DND-41 (cell line): ENCODE measurements at regions not wholly inside any gene's neighbourhood (a gene's known extent, or its start where the extent isn't known, plus 50 kb on each side); places are given as distances from the start of the nearest gene placed in this dataset.

ENCODE experiments used
- ATAC-seq: fragments of 200-7000 bp; cut with Tn5 transposase; 3 replicates; pipeline ENCODE4 v1.9.1; 2021; ENCODE audit warnings: low read depth; ENCODE audit not compliant: insufficient read depth
- DNase-seq: peaks from one replicate; pipeline ENCODE4 v3.0.0-alpha.2; 2020
- H2AFZ ChIP-seq: 2 replicates; pipeline ENCODE4 v1.6.0; 2012; ENCODE audit warnings: low read depth, low read length
- H3K27ac ChIP-seq: 2 replicates; pipeline ENCODE4 v1.5.1; 2012; ENCODE audit warnings: low read length, inconsistent platforms
- H3K27me3 ChIP-seq: fragments of 200-600 bp; sonication (generic); 2 replicates; pipeline ENCODE4 v1.6.0; 2012; ENCODE audit warnings: low read length, mild to moderate bottlenecking, inconsistent platforms; ENCODE audit not compliant: insufficient read depth, poor library complexity
- H3K36me3 ChIP-seq: 2 replicates; pipeline ENCODE4 v1.5.1; 2012; ENCODE audit warnings: low read length, inconsistent platforms; ENCODE audit not compliant: insufficient read depth
- H3K4me1 ChIP-seq: 2 replicates; pipeline ENCODE4 v1.5.1; 2012; ENCODE audit warnings: mild to moderate bottlenecking, low read length; ENCODE audit not compliant: insufficient read depth
- H3K4me2 ChIP-seq: 2 replicates; pipeline ENCODE4 v1.6.0; 2012; ENCODE audit warnings: mild to moderate bottlenecking, moderate library complexity, low read length, inconsistent platforms; ENCODE audit not compliant: insufficient read depth
- H3K4me3 ChIP-seq, 2 experiments: fragments of 200-600 bp in 1 of 2; shearing (Covaris generic) in 1 of 2; 2 replicates each; pipeline ENCODE4 v1.5.1; 2012 to 2016; ENCODE audit warnings: inconsistent platforms in 2 of 2, low read length in 2 of 2, mild to moderate bottlenecking in 2 of 2, low read depth in 1 of 2, moderate library complexity in 1 of 2
- H3K79me2 ChIP-seq: 2 replicates; pipeline ENCODE4 v1.6.0; 2012; ENCODE audit warnings: low read length, inconsistent platforms; ENCODE audit not compliant: insufficient read depth
- H3K9ac ChIP-seq: 2 replicates; pipeline ENCODE4 v1.6.0; 2012; ENCODE audit warnings: low read depth, mild to moderate bottlenecking, inconsistent platforms, low read length, moderate library complexity
- H3K9me3 ChIP-seq: 2 replicates; pipeline ENCODE4 v1.5.1; 2012; ENCODE audit warnings: low read length, moderate library complexity, mild to moderate bottlenecking, inconsistent platforms; ENCODE audit not compliant: insufficient read depth, severe bottlenecking
- H4K20me1 ChIP-seq: 2 replicates; pipeline ENCODE4 v1.6.0; 2012; ENCODE audit warnings: low read length; ENCODE audit not compliant: insufficient read depth
- CTCF ChIP-seq: IDR thresholded peaks from 2 replicates; pipeline ENCODE4 v1.5.1; 2012; ENCODE audit warnings: borderline replicate concordance, low read length, moderate library complexity, mild to moderate bottlenecking; ENCODE audit not compliant: poor library complexity, severe bottlenecking; ENCODE audit errors: extremely low read depth
- EZH2 ChIP-seq: IDR thresholded peaks from 3 replicates; pipeline ENCODE4 v1.6.1; 2012; ENCODE audit warnings: borderline replicate concordance, low read depth, mild to moderate bottlenecking, moderate library complexity, low read length, inconsistent platforms; ENCODE audit not compliant: severe bottlenecking

DNA sequence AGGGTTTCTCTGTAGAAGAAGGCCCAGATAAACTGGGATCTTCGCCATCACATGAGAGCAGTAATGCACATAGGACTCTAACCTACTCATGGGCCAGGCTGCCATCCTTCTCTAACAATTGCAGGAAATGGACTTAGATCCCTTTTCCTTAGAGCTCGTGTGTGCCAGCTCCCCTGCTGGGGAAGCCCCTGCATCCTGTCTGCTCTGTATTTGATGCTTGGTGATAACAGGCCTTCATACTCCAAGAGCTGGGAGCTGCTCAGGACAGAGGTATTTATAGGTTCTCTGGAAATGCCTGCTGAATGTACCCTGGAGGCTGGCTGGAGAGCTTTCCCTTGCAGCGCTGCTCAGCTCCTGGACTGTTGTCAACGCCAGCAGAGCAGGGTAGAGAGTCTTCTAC is 249.6 kb downstream of the MTX2 start:
- no peaks in the 10 kb centered on the region for H3K27me3 ChIP-seq
- H3K4me2 ChIP-seq = no peak overlapping the region
- H3K27ac ChIP-seq = no peak overlapping the region
- DNase-seq (no peak), ATAC-seq (no peak)
- H3K79me2 ChIP-seq = no peaks in the 10 kb centered on the region
- no peak for TF ChIP-seq EZH2
- no peak for TF ChIP-seq CTCF
- no peak overlapping the region for H2AFZ ChIP-seq
- H4K20me1 ChIP-seq = no peaks in the 10 kb centered on the region
- peaks cover 32% of the 10 kb centered on the region for H3K4me1 ChIP-seq
- no peak overlapping the region for H3K4me3 ChIP-seq
- no peak overlapping the region for H3K9ac ChIP-seq
- H3K36me3 ChIP-seq = no peaks in the 10 kb centered on the region
- no peaks in the 10 kb centered on the region for H3K9me3 ChIP-seq

DNA sequence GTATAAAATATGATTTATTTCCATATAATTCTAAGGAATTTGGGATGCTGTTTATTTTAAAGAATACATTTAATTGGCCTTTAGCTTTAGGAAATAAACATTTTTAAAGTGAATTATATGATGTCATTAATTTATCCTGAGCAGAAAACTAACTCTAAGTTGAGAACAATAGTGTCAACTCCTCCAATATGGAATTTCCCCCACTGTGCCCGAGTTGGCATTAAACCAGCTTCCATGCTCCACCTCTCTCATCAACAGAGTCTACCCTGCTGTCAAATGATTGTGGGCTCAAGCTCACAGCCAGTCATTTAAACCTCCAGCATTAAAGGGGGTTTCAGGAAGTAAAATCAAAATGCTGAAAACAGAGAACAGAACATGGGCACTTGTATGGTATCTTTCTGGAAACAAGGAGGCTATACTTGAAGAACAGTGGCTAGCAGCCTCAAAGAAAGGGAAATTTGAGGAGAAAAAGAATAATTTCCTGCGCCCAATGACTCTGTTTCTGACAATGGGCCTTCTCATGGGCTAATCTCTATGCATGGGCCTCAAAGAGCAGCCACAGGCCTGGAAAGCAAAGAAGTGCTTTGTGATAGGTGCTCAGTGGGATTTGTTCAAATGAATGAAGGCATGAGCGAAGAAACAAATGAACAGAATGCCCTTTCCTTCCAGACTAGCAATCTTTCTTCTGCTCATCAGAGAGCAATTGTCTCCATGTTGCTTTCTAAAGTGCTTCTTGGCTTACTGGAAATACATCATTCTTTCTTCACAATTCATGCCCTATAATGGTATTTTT is 252.8 kb downstream of the MTX2 start:
- no peak for ATAC-seq

GRCh38 chr2:176525086-176525485 is 255.8 kb downstream of the MTX2 start:
- no peak overlapping the region for H3K27ac ChIP-seq
- no peak overlapping the region for H2AFZ ChIP-seq
- H4K20me1 ChIP-seq = no peaks in the 10 kb centered on the region

More for the DNA sequence above, 252.8 kb downstream of the MTX2 start:
- no peak overlapping the region for H3K27ac ChIP-seq
- H3K9ac ChIP-seq = no peak overlapping the region
- no peak overlapping the region for H3K4me2 ChIP-seq
- no peak overlapping the region for H2AFZ ChIP-seq
- H3K4me3 ChIP-seq = no peak overlapping the region
- no peaks in the 10 kb centered on the region for H3K36me3 ChIP-seq
- no peaks in the 10 kb centered on the region for H3K27me3 ChIP-seq
- no peak for DNase-seq
- no peaks in the 10 kb centered on the region for H3K9me3 ChIP-seq
- peaks cover 8% of the 10 kb centered on the region for H3K4me1 ChIP-seq
- no peaks in the 10 kb centered on the region for H3K79me2 ChIP-seq
- no peak for TF ChIP-seq EZH2
- no peaks in the 10 kb centered on the region for H4K20me1 ChIP-seq

More at GRCh38 chr2:176525086-176525485, 255.8 kb downstream of the MTX2 start:
- H3K4me1 ChIP-seq = no peaks in the 10 kb centered on the region
- H3K4me2 ChIP-seq = no peak overlapping the region
- no peaks in the 10 kb centered on the region for H3K27me3 ChIP-seq
- no peak overlapping the region for H3K4me3 ChIP-seq
- H3K36me3 ChIP-seq = no peaks in the 10 kb centered on the region
- TF ChIP-seq CTCF (no peak), EZH2 (no peak)
- no peaks in the 10 kb centered on the region for H3K9me3 ChIP-seq
- no peak for ATAC-seq
- no peak overlapping the region for H3K9ac ChIP-seq
- H3K79me2 ChIP-seq = no peaks in the 10 kb centered on the region
- no peak for DNase-seq
